NCI-H1092 (cell line): ENCODE measurements at regions not wholly inside any gene's neighbourhood (a gene's known extent, or its start where the extent isn't known, plus 50 kb on each side); places are given as distances from the start of the nearest gene placed in this dataset.
"Not testable (repeated sequence)": the region's sequence is repeated elsewhere in the genome, so short reads cannot be mapped to it uniquely, and the experiment has no call there.

Experiments used
- DNase-seq: peaks from one replicate; lab custom pipeline; 2025; lab: John Stamatoyannopoulos, UW

DNA sequence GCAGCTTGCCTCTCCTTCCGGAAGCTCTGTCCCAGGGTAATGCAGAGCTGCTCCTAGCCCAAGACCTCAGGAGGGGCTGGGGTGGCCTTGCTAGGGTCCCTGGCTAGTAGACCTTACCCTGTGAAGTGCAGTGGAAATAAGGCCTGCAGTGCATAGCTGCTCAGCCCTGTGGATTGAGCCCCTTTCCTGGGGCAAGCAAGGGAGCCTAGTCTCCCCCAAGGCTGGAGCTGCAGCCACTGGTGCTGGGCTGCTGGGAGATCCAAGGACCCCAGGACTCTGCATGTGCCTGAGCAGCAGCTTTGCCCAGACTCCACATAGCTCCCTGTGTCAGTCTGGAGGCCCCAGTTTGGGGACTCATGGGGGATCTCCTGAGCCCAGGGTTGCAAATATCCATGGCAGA is 57.9 kb downstream of the FANCF start:
- no peak for DNase-seq

DNA sequence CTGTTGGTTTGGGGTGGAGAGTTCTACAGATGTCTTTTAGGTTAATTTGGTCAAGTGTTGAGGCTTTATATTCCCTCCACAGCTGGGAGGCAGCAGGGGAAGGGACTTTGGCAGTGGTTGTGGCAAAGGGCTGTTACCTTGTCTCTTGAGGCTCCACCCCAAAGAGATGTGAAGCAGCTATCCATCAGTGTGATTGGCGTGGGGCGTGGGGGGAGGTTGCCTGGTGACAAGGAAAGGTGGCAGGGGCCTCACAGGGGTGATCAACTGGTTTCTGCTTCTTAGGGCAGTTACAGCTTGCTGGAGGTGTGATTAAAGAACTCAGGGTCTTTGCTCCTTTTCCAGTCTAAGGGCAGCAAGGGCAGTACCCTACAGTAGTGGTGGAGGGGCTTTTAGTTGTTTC is 59.3 kb downstream of the FANCF start:
- no peak for DNase-seq

DNA sequence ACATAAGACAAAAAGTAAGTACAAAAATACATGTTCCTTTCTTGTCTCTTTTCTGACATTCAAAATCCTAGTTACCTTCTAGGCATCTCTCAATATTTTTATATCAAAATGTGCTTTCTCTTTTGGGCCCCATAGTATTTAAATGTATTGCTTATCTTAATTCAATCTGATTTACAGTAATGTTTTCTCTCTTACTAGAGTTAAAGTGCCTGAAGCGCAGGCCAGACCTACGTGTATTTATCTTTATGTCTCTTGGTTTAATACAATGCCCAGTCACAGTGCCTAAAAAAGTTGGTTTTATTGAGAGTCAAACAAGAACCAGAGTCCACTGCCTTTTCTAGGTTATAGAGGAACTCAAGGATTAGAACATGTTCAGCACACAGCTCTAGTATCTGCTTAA is 64.3 kb downstream of the FANCF start:
- no peak for DNase-seq

DNA sequence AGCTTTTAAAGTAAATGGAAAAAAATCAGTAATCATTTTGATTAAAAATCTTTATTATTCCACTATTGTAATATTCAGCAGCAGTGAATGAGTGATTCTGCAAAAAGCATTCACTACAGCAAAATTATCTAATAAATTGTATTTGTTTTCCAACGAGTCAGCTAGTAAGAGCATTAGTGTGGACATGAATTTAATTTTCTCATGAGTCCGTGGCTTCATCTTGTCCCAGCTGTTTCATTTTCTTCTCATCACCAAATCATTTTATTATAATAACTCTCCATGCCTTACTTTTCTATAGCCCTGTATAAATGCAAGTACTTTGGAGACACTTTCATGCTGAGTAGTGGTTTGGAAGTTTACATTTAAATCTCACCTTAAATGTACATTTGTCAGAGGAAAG is 66.2 kb downstream of the FANCF start:
- no peak for DNase-seq

DNA sequence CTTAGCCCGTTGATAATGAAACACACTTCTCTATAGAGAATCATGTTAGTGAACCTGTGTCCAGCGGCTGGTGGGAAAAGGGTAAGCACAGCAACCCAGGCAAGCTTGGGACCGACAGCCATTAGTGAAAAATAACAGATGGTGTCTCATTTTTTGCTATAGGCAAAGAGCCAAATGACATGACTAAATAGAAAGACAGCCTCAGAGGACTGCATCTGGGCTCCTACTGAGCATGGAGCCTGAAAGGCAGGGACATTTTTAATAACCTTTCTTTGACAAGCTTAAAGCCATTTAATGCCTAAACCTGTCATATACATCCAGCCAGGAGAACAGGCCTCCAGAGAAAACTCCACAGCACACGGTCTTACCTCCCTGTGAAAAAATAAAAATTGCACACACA is 67.0 kb downstream of the FANCF start:
- DNase-seq = peak; percentile 75

DNA sequence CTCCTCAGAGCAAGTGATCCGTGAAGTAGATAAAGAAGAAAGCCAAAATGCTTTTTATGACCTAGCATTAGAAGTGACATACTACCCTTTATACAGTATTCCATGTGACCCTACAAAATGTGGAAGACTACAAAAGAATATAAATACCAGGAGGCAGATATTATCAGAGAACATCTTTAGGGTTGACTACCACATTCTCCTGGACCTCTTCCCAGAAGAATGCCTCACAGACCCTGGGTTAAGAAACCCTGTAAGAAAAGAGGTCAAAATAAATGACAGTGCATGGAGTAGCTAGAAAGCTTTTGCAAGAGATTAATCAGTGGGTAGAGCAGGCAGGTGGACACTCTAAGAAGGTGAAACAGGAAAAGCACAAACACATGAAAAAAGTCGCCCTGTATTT is 69.2 kb downstream of the FANCF start:
- DNase-seq = no peak

DNA sequence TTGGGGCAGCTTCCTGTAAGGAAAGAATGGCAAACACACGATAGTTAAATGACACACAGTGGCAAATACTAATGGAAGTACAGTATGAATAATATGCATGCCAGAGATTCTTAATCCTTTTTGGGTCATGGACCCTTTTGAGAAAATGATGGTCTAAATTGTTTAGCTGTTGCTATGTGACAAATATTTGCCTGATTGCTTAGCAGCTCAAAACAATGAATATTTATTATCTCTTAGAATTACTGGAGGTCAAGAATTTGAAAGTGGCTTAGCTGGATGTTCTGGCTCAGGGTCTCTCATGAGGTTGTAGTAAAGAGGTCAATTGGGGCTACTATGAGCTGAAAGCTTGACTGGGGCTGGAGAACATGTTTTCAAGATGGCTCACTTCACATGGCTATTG is 69.7 kb downstream of the FANCF start:
- no peak for DNase-seq

DNA sequence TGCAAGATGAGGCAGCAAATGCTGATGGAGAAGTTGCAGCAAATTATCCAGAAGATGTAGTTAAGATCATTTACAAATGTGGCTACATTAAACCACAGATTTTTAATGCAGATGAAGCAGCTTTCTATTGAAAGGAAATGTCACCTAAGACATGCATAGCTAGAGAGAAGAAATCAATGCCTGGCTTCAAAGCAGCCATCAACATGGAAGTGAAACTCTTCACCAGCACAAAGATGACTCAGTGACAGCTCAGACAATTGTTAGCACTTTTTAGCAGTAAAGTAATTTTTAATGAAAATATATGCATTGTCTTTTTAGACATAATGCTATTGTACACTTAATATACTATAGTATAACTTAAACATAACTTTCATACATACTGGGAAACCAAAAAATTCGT is 71.4 kb downstream of the FANCF start:
- no peak for DNase-seq

DNA sequence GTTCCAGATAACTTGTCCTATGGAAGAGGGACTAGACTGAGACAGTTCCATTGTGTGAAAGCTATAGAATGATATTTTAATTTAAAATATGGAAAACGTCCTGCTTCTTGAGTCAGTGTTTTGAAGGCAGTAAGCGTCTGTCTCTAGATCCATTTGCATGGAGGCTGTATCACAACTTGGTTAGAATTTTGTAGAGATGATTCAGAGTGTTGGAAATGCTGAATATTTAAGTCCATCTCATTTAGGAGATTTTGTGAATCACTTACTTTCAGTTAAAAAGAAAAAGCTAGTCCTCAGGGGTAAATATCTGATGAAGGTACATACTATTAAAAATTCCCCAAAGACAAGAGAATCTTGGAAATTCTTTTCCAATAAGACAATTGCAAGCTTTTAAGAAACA is 72.7 kb downstream of the FANCF start:
- no peak for DNase-seq

DNA sequence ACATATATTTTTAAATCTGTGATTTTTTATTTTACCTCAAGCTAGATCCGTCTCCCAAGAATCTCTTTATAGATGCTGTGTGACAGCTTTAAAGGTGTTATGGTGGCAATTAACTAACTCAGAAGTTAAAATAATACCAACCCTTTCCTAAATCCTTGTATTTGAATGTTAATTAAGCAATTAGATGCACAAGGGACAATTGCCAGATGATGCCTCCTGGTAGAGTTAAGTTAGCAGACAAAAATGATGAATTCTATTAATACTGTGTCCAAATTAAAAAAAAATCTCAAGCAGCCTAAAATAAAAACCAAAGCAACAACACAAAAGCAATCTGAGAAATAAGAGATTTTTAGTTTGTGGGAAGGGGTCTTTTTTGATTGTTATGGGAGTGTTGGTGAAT is 78.9 kb downstream of the FANCF start:
- no peak for DNase-seq

DNA sequence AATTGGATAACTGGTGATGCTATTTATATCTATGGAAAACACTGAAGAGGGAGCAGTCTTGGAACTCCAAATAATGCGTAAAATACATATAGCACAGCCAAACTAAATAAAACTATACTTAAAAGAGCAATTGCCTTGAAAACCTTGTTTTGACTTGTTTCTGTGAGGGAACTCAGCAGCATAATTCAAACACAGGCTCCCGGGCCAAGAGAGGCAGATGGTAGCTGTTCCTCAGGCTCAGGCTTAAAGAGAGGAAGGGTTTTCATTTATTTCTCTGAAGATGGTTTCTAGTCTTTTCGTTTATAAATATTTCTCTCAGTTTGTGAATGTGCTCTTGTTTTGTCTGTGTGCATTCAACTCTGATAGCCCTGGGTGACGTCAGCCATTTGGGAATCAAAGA is 82.4 kb downstream of the FANCF start:
- no peak for DNase-seq

DNA sequence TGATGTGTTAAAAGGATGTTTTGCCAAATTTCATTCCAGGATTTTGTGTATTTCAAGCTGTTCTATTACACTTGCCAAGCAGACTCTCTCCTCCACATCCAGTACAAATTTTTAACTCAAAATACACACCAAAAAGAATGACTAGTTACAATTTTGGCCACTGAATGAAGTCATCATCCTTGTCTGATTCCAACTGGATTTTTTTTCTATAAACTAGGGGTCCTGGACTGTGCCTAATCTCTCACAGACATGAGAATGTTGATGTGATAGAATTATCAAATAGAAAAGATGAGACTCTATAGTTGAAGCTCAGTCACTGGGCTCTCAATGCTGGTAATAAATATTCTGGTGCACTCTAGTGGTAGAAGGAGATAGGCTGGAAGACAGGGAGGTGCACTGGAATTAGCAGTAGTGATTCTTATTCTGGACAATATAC is 85.8 kb downstream of the FANCF start:
- DNase-seq = peak; percentile 35

DNA sequence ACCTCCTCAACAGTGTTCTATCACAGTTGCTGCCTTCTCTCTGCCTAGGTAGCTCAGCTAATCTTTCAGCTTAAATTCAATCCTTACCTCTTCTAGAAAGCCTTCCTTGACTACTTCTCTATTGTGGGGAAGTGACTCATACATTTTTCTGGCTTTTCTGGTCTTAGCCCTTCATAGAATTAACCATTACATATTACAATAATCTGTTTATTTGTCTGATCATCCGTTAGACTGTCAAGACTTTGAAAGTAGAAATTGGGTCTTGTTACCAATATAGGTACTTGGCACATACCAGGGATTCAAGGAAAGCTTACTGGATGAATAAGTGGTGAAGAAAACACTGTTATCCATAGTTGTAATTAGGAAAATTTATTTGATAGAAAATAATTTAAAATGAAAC is 89.6 kb downstream of the FANCF start:
- no peak for DNase-seq

DNA sequence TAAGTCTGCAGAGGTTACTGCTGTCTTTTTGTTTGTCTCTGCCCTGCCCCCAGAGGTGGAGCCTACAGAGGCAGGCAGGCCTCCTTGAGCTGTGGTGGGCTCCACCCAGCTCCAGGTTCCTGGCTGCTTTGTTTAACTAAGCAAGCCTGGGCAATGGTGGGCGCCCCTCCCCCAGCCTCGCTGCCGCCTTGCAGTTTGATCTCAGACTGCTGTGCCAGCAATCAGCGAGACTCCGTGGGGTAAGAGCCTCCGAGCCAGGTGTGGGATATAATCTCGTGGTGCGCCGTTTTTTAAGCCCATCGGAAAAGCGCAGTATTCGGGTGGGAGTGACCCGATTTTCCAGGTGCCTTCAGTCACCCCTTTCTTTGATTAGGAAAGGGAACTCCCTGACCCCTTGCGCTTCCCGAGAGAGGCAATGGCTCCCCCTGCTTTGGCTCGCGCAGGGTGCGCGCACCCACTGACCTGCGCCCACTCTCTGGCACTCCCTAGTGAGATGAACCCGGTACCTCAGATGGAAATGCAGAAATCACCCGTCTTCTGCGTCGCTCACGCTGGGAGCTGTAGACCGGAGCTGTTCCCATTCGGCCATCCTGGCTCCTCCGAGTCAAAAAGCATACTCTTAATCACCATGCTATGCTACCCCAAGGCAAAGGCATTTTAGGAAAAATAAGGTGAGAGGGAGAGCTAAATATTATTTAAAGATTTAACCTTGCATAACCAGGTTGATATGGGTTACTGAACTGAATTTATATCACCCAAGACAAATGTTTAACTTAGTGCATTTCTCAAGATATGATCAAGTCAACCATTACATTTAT is 96.8 kb downstream of the FANCF start:
- not testable (repeated sequence) for DNase-seq

DNA sequence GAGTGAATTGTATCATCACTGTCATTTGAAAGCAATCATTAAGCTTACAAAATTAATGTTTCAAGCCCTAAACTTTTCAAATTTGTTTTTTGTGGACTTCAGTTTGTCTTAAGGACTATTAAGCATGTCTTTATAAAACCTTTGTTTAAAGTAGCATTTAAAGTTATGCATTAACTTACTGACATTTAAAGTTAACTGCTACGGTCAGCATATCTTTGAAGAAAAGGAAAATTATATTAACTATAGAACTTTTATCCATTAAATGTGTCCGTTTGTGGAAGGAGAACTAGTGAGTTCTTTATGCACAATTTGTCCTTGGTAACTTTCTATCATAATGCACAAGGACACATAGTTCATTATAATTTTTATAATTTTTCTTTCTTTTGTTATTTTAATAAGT is 103.4 kb downstream of the FANCF start:
- no peak for DNase-seq

DNA sequence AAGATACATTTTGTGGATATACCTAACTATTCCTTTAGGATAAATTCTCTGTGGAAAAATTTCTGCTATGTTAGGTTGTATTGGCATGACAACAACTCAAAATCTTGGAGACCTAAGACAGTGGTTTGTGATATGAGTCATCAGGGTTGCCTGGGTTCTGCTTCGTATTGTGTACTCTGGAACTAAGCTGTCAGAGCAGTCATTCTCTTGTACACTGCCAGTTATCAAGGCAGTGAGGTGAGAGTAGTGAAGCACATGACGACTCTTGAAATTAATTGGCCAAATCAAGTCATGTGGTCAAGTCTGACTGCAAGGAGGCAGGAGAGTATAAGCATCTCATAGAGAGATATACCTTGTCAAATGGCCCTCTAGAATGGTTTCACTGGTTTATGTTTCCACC is 104.4 kb downstream of the FANCF start:
- no peak for DNase-seq

DNA sequence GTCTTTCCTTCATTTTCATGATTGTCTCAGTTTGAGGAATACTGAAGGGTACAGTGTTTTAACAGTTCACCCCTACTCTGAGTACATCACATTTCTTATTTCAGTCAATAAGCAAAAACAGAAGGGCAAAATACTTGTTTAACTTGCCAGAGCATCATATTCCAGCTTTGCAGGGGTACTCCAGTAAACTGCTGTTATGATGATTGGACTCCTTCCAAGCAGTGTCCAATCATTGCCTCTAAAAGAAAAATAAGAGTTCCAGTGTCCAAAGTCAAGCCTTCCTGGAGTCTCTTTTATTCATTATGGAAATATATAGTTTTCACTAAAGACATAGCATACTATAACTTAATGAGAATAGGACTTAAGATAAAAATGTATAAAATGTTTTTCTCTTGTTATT is 105.1 kb downstream of the FANCF start:
- DNase-seq = no peak

DNA sequence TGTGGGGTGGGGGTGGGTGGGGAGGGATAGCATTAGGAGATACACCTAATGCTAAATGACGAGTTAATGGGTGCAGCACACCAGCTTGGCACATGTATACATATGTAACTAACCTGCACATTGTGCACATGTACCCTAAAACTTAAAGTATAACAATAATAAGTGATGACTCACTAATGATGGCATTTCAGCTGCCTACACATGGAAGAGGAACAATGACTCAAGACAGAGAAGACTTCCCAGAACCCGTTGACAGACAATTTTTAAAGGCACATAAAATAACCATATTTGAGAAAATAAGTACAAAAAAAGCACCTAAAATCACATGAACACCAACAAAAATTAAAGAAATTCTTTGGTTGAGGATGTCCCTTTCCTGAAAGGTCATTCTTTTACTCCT is 107.3 kb downstream of the FANCF start:
- not testable (repeated sequence) for DNase-seq

DNA sequence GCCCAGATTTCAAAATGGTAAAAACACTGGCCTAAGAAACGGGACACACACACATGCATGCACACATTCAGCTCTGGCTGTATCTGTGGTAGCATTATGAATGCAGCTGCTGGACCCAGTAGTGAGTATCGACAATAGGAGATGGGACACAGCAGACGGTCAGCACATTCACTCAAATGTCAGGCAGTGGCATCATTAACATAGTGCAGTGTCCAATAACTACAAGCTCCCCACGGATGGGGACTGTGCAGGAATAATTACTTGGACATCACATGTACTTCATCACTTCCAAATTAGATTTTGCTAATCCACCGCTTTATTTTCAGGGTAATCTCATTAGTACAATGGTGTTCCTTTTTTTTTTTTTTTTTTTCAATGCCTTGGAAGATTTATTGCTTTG is 109.5 kb downstream of the FANCF start:
- no peak for DNase-seq

DNA sequence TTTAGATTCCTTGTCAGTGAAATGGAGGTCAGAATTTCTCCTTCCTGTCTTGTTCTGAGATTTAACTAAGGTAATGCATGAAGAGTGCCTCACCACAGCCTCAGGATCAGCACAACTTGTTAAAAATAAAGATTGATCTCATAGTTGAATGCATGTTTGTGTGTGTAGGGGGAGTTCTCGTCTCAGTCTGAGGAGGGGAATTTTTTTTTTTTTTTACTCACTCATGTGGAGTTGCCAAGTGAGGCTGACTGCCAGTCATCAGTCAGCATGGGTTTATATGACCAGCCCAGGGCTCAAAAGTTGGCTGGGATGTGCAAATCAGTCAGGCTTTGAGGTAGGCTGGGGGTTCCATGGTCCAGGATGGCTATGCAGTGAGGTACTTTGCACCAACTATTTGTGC is 113.2 kb downstream of the FANCF start:
- DNase-seq = no peak

DNA sequence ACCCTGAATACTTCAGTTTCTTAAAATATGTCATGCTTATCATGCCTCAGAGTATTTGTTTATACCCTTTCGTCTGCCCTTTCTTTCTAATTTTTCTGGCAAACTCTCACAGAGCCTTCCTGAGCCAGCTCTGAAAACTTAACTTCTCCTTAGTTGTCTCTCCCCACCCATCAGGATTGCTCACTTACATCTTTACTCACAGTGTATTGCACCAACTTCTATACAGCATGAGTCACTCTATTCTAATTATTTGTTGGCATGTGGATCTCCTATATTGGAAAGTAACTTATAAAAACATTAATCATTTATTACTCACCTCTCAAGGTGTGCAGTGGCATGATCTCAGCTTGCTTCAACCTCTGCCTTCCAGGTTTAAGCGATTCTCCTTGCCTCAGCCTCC is 114.9 kb downstream of the FANCF start:
- DNase-seq = no peak

DNA sequence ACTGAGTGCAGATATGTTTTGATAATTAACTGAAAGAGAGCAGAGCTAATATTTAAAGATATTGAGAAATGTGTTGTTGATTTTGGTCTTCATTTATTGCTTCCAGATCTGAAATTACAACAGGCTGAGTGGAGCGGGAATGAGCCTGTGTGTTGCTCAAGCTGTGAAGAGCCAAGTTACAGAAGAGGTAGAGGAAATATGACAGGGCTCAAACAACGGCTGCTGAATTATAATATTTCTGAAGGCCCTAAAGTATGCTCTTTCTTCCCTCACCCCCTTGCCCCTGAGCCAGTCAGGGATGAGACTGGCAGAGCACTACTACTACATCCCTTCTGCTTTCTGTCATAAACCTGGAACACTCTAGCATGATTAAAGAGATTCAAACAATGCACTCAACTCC is 115.6 kb downstream of the FANCF start:
- DNase-seq = no peak

DNA sequence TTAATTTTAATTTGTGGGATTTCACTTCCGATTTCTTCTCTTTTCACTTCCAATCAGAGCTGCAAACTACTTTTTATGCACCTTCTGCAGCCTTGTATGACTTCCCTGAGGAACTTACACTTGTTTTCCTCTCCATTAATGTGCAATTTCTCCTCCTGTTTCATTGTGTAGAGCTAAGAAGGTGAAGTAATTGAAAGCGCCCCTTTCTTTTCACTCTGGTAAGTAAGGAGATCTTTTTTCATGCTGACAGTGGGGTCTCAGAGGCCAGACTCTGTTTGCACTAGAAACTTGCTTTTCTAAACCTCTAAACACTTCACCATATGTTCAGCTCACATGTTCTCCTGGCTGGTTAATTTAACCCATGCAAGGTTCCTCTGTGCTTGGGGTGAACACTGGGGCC is 117.0 kb downstream of the FANCF start:
- no peak for DNase-seq

DNA sequence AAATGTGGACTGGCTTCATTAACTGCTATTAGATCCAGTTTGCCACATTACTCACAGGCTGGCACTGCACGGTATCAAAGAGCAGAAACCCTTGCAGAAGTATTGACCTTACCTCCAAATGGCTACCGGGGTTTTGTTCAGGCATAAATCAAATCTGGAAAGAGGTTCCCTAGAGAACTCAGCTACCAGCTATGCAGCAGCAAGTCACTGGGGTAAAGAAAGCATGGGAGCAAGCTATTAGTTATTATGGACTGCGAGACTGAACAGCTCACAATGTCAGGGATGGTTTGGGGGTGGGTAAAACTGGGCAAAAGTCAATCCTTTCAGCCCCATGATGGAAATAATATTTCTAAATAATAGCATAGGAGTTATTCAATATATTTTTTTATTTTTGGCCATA is 128.1 kb downstream of the FANCF start:
- no peak for DNase-seq
